Breast epithelium (tissue), 4 donors: ENCODE measurements at regions not wholly inside any gene's neighbourhood (a gene's known extent, or its start where the extent isn't known, plus 50 kb on each side); places are given as distances from the start of the nearest gene placed in this dataset.

ENCODE experiments used
- DNase-seq, 2 donors: peaks; one replicate each; pipeline ENCODE4 v3.0.0-alpha.2; 2019; ENCODE audit warnings: low spot score in 2 of 2
- H3K27ac ChIP-seq, 2 donors: fragments of 200-600 bp; sonication (generic) in 1 of 2; one replicate each; pipeline ENCODE4 v1.5.1; 2016 to 2019; ENCODE audit warnings: mild to moderate bottlenecking in 1 of 2
- H3K27me3 ChIP-seq, 2 donors: fragments of 200-600 bp; sonication (generic) in 1 of 2; one replicate each; pipeline versions ENCODE4 v1.5.1 to v1.6.0; 2017 to 2019; ENCODE audit warnings: control low read depth in 1 of 2, mild to moderate bottlenecking in 1 of 2
- H3K36me3 ChIP-seq: fragments of 200-600 bp; one replicate; pipeline ENCODE4 v1.5.1; 2019
- H3K4me1 ChIP-seq, 2 donors: fragments of 200-600 bp; sonication (generic); one replicate each; pipeline ENCODE4 v1.5.1; 2016 to 2019; ENCODE audit warnings: control low read depth in 1 of 2
- H3K4me3 ChIP-seq, 3 donors: fragments of 200-600 bp; sonication (generic); 1 replicate in 2 of 3; 2 replicates in 1 of 3; pipeline ENCODE4 v1.5.1; 2016 to 2019; ENCODE audit warnings: mild to moderate bottlenecking in 3 of 3, moderate library complexity in 2 of 3
- H3K9me3 ChIP-seq, 2 donors: fragments of 200-600 bp; sonication (generic) in 1 of 2; one replicate each; pipeline ENCODE4 v1.5.1; 2016 to 2019; ENCODE audit warnings: control low read depth in 1 of 2
- POLR2A ChIP-seq: fragments of 450-650 bp; IDR thresholded peaks from one replicate; pipeline ENCODE4 v1.6.1; 2016; ENCODE audit warnings: antibody characterized with exemption, mild to moderate bottlenecking, moderate library complexity
- POLR2AphosphoS5 ChIP-seq, 3 donors: sonication (generic); formaldehyde crosslinking; IDR thresholded peaks; one replicate each; pipeline ENCODE4 v1.6.1; 2017; ENCODE audit warnings: antibody characterized with exemption in 3 of 3
- intact Hi-C: fragments of 100-400 bp; cut with DNase I; formaldehyde crosslinking; loops from one replicate; pipeline ENCODE4 v1.15.1; 2023; ENCODE audit warnings: low total_unique reads
- TF ChIP-seq, protein P1 (sequence below), 3 donors: fragments of 450-650 bp; IDR thresholded peaks; one replicate each; pipeline ENCODE4 v1.5.1; 2016 to 2017; ENCODE audit warnings: antibody characterized with exemption in 3 of 3, mild to moderate bottlenecking in 3 of 3, moderate library complexity in 3 of 3

- intact Hi-C loops: no loop called here
- no peaks in the 10 kb centered on the region for H3K36me3 ChIP-seq
- no peak for DNase-seq
- no peaks in the 10 kb centered on the region for H3K4me1 ChIP-seq
- no peak overlapping the region for H3K4me3 ChIP-seq
- no peaks in the 10 kb centered on the region for H3K27me3 ChIP-seq
- H3K9me3 ChIP-seq: no peaks in the 10 kb centered on the region
- no peak overlapping the region for H3K27ac ChIP-seq
- TF ChIP-seq POLR2AphosphoS5 (IDR thresholded peaks at IDR 0.05) (no peak), POLR2A (no peak)
- TF ChIP-seq, protein P1, sequence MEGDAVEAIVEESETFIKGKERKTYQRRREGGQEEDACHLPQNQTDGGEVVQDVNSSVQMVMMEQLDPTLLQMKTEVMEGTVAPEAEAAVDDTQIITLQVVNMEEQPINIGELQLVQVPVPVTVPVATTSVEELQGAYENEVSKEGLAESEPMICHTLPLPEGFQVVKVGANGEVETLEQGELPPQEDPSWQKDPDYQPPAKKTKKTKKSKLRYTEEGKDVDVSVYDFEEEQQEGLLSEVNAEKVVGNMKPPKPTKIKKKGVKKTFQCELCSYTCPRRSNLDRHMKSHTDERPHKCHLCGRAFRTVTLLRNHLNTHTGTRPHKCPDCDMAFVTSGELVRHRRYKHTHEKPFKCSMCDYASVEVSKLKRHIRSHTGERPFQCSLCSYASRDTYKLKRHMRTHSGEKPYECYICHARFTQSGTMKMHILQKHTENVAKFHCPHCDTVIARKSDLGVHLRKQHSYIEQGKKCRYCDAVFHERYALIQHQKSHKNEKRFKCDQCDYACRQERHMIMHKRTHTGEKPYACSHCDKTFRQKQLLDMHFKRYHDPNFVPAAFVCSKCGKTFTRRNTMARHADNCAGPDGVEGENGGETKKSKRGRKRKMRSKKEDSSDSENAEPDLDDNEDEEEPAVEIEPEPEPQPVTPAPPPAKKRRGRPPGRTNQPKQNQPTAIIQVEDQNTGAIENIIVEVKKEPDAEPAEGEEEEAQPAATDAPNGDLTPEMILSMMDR (IDR thresholded peaks at IDR 0.05): no peak
These were observed 56.3 kb downstream of the SOX14 start for GRCh38 chr3:137820366-137820765.

GRCh38 chr3:137835096-137835495, 71.0 kb downstream of the SOX14 start:
- no peak for TF ChIP-seq POLR2AphosphoS5 (IDR thresholded peaks at IDR 0.05)
- no peak for TF ChIP-seq POLR2A
- TF ChIP-seq, protein P1 (IDR thresholded peaks at IDR 0.05): no peak
- Histone ChIP-seq H3K9me3 (no peaks in the 10 kb centered on the region), H3K36me3 (no peaks in the 10 kb centered on the region), H3K27me3 (no peaks in the 10 kb centered on the region), H3K27ac (no peak overlapping the region), H3K4me3 (no peak overlapping the region), H3K4me1 (no peaks in the 10 kb centered on the region)
- DNase-seq: no peak
- intact Hi-C loops: no loop called here

DNA sequence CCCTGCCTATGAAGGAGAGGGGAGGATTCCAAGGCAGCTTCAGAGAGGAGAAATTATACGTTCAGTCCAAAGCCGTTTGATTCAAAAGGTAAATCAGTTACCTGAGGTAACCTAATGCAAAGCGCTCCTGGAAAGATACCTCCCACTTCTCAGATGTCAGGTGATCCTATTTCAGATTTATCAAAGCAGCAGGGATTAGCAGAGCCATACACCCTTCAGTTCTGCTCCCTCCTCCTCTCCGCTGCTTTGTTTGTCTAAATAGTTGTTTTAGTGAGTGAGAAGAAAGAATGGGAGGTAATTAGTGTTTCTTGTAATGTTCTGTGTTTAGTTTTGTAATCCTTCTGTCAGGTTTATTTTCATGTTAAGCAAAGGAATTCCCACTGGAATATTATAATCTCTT, 81.1 kb downstream of the SOX14 start:
- H3K4me1 ChIP-seq: no peaks in the 10 kb centered on the region
- no peaks in the 10 kb centered on the region for H3K27me3 ChIP-seq
- no peaks in the 10 kb centered on the region for H3K9me3 ChIP-seq
- no peaks in the 10 kb centered on the region for H3K36me3 ChIP-seq
- intact Hi-C loops: no loop called here
- TF ChIP-seq, protein P1 (IDR thresholded peaks at IDR 0.05): no peak
- TF ChIP-seq POLR2A: no peak
- no peak for TF ChIP-seq POLR2AphosphoS5 (IDR thresholded peaks at IDR 0.05)
- H3K4me3 ChIP-seq: no peak overlapping the region
- no peak for DNase-seq
- no peak overlapping the region for H3K27ac ChIP-seq

- TF ChIP-seq POLR2AphosphoS5 (IDR thresholded peaks at IDR 0.05): no peak
- TF ChIP-seq, protein P1 (IDR thresholded peaks at IDR 0.05): no peak
- no peak overlapping the region for H3K4me3 ChIP-seq
These were observed 81.6 kb downstream of the SOX14 start for GRCh38 chr3:137845666-137846065.

DNA sequence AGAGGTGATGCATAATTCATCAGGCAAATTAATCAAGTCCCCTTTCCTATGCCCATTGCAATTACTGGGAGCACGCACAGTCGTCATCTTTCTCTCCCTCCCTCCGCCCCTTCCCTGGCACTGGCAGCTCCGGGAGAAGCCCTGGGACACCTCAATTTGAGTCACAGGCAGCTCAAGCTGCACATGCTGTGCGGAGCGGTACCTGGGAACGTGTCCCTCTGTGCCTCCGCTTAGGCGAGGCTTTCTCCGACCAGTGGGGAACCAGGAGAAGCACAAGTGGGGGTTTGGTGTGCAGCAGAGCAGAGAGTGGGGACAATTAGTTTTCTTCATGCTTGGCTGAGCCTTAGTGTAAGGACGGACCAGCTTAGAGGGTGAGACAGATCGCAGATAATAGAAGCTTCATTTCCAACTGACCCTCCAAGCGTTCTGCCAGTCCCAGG, 88.3 kb downstream of the SOX14 start:
- no peak for TF ChIP-seq POLR2AphosphoS5 (IDR thresholded peaks at IDR 0.05)
- TF ChIP-seq, protein P1 (IDR thresholded peaks at IDR 0.05): no peak
- TF ChIP-seq POLR2A: no peak
- no peak for DNase-seq
- H3K9me3 ChIP-seq: no peaks in the 10 kb centered on the region
- H3K27me3 ChIP-seq: peaks cover 0 to 10% of the 10 kb centered on the region in 2 donors
- intact Hi-C loops: no loop called here
- no peak overlapping the region for H3K27ac ChIP-seq
- H3K4me3 ChIP-seq: no peak overlapping the region
- no peaks in the 10 kb centered on the region for H3K4me1 ChIP-seq
- no peaks in the 10 kb centered on the region for H3K36me3 ChIP-seq

More at GRCh38 chr3:137845666-137846065, 81.6 kb downstream of the SOX14 start:
- H3K4me1 ChIP-seq: no peaks in the 10 kb centered on the region
- intact Hi-C loops: no loop called here
- DNase-seq: no peak
- no peak overlapping the region for H3K27ac ChIP-seq
- H3K36me3 ChIP-seq: no peaks in the 10 kb centered on the region
- H3K9me3 ChIP-seq: no peaks in the 10 kb centered on the region
- H3K27me3 ChIP-seq: no peaks in the 10 kb centered on the region
